GM10266 (cell line): ENCODE measurements at regions not wholly inside any gene's neighbourhood (a gene's known extent, or its start where the extent isn't known, plus 50 kb on each side); places are given as distances from the start of the nearest gene placed in this dataset.

Source experiments
- DNase-seq: peaks from one replicate; pipeline ENCODE4 v3.0.0; 2012; ENCODE audit errors: extremely low spot score
- TF ChIP-seq, protein P1 (sequence below): IDR thresholded peaks from 2 replicates; pipeline ENCODE4 v1.5.1; 2012; ENCODE audit warnings: mild to moderate bottlenecking, low read depth; ENCODE audit not compliant: control insufficient read depth, insufficient read depth; ENCODE audit errors: missing control alignments

DNA sequence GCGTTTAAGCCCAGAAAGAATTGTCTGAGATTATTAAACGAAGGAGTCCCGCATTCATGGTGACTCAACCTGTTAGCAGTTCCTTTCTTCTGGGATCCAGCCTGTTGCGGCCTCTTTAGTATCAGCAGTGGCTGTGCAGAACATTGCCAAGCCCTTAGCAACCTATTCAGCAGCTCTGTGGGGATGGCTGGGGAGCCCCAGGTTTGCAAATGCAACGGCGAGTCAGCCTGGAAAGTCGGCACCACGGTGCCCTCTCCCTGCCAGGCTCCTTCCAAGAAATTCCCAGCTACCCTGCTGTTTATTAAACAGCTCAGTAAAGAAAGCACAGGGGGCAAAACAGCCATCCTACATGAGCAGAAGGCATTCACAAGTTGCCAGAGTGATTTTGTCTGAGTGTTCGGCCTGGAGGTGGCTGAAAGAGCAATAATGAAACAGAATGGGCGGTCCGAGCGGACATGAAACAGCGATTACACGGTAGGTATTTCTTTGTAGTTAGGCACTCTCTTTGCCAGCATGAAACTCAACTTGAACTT, 198.3 kb downstream of the BAMBI start:
- TF ChIP-seq, protein P1, sequence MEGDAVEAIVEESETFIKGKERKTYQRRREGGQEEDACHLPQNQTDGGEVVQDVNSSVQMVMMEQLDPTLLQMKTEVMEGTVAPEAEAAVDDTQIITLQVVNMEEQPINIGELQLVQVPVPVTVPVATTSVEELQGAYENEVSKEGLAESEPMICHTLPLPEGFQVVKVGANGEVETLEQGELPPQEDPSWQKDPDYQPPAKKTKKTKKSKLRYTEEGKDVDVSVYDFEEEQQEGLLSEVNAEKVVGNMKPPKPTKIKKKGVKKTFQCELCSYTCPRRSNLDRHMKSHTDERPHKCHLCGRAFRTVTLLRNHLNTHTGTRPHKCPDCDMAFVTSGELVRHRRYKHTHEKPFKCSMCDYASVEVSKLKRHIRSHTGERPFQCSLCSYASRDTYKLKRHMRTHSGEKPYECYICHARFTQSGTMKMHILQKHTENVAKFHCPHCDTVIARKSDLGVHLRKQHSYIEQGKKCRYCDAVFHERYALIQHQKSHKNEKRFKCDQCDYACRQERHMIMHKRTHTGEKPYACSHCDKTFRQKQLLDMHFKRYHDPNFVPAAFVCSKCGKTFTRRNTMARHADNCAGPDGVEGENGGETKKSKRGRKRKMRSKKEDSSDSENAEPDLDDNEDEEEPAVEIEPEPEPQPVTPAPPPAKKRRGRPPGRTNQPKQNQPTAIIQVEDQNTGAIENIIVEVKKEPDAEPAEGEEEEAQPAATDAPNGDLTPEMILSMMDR: no peak
- DNase-seq: no peak

DNA sequence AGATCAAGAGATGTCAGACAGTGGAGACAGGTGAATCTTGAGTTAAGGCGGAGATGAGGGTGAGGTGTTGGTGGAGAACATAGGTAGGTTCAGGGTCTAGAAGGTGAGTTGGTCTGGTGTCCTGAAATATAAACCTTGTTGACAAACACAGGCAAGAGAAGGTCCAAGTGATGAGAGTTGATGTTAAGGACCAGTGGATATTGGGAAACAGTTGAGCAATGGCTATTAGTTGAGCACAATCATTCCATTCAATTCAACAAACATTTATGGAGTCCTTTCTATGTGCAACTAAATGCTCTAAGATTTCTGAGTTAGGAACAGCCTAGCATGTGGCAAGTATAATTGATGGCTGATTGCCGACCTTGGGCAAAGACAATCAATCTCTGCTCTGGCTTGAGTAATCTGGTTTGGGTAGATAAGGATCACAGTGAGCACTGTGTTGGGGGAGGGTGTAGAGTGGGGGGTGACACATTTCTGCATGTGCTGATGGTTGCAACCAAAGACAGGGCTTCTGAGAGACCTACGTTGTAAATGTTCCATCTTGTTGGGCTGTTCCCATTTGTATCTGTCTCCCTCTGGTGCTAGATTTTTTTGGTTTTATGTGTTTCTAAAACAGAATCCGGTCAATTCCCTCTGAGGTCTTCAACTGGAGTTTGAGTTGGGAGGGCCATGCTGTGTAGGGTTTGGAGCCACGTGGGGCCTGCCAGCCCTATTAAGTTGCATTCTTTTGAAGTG, 201.1 kb downstream of the BAMBI start:
- DNase-seq: no peak
- TF ChIP-seq, protein P1: no peak

DNA sequence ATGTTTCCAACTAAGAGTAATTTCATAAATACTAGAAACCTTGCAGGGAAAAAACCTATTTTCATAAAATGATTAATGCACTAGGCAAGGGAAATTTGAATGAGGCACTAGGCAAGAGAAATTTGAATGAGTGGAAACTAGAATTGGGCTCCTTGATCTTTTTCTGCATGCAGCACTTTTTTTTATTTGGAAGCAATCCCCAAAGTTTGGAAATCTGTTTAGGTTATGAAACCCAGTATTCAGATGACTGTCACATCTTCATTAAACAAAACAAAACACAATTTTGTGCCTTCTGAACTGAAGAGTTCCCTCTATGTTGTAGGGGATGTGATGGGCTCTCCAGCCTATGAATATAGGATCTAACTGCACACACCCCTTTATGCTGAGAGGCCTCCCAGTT, 201.9 kb downstream of the BAMBI start:
- TF ChIP-seq, protein P1: no peak
- no peak for DNase-seq

DNA sequence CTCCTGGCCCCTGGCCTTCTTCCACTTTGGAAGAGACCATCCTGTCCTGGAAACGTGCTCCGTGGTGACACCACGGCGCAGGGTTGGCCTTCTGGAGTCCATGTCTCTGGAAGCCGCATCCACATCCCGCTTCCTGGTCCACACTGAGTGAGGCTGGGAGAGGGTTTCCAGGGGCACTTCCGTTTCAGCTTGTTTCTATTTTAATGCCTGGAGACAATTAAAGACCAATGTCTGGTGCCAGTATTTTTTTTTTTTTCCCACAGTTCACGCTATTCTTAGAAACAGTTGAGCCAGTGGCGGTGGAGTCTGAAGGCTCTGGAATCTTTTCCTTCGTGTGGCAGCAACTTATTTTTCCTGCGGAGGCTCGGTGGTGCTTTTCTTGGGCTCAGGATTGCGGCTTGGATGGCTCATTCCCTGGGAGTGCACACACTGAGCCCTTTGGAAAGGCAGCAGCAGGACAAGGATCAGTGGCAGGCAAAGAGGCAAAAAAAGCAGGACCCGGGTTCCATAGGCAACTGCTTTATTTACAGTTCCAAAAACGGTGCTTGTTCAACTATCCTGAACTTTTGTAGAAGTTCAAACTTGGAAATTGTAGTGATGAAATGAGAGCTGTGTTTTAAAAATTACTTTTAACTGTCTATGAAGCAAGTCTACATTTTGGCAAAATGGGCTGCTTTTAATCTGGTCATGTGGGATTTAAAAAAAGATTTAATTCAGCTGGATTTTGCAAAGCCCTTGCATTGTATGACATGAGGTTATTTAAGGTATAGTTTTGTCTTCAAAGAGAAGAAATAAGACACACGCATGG, 202.8 kb downstream of the BAMBI start:
- DNase-seq: no peak
- TF ChIP-seq, protein P1: no peak

DNA sequence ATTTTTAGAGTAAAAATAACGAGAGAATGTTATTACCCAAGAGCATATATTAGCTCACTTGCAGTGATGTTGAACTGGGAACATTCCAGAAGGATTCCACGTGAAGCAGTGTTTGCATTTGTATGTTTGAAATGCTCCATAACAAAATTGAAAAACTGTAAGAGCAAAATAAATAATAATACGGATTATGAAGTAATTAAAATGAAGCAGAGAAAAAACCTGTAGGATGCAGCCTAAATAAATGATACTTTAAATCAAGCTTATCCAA, 203.3 kb downstream of the BAMBI start:
- TF ChIP-seq, protein P1: no peak
- DNase-seq: no peak

DNA sequence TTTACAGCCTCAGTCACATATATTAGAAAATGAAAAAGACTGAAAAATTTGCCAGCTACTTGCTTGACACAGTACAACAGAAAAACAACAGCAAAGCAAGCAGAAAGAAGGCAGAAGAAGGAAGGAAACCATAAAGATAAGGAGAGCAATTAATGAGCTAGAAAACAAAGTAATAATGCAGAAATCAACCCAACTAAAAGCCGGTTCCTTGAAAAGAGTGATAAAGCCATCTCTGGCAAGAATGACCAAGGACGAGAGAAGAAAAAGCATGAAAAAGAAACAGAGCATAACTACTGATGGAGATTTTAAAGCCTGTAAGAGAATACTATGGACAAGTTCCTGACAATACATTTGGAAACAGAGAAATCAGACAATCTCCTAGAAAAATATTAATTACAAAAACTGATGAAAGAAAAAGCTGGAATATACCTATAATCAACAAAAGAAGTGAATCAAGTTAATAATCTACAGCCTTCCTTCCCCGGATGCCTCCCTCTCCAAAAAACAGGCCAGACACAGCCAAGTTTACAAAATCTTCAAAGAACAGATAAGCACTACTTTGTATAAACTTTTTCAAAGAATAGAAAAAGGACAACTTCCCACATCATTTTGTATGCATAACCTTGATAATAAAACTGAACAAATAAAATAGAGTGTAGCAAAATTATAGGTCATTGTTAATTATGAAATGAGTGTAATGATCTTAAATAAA, 204.0 kb downstream of the BAMBI start:
- TF ChIP-seq, protein P1: no peak
- no peak for DNase-seq
